ENCODE measurements at regions not wholly inside any gene's neighbourhood (a gene's known extent, or its start where the extent isn't known, plus 50 kb on each side); places are given as distances from the start of the nearest gene placed in this dataset.

DNA sequence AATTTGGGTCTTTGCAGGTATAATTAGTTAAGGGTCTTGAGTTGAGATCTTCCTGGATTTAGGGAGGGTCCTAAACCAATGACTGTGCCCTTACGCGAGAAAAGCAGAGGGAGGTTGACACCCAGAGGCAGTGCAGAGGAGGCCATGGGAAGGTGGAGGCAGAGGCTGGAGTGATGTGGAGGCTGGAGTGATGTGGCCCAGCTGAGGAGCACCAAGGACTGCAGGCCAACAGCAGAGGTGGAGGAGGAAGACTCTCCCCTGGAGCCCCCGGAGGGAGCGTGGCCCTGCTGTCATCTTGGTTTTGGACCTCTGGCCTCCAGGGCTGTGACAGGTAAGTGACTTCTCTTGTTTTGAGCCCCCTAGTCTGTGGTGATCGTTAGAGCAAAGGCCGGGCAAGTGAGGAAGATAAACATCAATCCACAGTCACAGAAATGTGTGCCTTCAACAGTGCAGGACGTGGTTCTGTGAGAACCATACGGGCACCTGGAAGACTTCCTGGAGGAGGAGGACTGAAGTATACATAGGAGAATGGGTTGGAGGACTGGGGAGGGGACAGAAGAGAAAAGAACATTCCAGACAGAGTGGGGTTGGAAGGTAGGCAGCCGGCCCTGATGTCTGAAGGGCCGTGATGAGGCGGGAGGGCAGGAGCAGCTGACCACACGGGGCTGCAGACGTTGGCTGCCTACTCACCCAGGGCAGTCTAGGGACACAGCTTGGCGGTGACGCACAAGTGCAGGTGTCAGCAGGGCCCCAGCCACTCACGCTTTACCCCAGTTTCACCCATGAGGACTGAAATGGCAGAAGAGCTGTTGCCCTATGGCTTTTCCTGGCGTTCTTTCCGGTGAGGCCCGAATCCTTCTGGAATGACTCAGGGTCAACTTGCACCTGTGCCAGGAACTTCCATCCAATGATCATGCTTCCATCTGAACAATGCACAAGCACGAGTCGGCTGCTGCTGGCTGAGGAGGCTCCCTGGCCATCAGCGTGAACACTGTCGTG is 270.2 kb downstream of the CTTN start:
- TF ChIP-seq, protein P1, sequence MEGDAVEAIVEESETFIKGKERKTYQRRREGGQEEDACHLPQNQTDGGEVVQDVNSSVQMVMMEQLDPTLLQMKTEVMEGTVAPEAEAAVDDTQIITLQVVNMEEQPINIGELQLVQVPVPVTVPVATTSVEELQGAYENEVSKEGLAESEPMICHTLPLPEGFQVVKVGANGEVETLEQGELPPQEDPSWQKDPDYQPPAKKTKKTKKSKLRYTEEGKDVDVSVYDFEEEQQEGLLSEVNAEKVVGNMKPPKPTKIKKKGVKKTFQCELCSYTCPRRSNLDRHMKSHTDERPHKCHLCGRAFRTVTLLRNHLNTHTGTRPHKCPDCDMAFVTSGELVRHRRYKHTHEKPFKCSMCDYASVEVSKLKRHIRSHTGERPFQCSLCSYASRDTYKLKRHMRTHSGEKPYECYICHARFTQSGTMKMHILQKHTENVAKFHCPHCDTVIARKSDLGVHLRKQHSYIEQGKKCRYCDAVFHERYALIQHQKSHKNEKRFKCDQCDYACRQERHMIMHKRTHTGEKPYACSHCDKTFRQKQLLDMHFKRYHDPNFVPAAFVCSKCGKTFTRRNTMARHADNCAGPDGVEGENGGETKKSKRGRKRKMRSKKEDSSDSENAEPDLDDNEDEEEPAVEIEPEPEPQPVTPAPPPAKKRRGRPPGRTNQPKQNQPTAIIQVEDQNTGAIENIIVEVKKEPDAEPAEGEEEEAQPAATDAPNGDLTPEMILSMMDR (IDR thresholded peaks at IDR 0.05) = no peak
- TF ChIP-seq POLR2A (IDR thresholded peaks at IDR 0.05) (no peak), EP300 (IDR thresholded peaks at IDR 0.05) (no peak)

Measured in ovary (tissue), 3 donors.